ENCODE measurements at regions not wholly inside any gene's neighbourhood (a gene's known extent, or its start where the extent isn't known, plus 50 kb on each side); places are given as distances from the start of the nearest gene placed in this dataset.

DNA sequence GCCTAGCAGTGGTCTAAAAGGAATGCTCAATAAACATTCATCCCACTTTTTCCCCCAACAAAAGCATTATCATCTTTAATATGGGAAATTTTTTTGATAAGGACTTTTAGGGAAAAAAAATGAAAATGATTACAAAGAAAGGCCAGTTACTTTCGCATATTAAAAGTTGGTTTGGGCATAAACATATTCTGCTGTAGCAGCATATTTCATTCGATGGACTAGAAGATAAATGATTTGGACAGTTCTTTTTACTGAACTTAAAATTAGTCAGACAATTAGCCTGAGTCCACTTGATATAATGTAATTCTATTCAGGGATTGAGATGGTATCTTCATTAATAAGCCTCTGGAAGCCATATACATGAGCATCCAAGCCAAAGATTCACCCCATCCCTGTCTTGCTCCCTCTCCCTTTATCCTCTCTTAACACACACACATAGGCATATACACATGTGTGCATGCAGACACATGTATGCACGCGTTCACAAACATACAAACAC, 299.1 kb downstream of the NUAK1 start:
- no peak for DNase-seq

DNA sequence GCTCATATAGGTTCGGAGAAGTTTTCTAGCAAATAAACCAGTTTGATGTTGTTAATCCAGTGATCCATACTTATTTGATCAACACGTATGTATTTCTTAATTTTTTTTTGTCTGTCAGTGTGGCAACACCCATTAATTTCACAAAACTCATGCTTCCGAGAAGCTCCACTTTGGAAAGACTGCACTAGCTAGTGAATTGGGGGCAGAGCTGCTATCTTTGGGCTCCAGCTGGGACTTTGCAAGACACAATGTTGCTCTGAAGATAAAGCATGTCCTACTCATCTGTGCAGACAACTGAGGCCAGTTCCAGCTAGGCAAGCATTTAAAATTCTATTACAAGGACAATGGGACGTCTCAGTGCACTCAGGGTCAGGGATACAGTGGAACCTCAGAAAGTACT, 298.4 kb downstream of the NUAK1 start:
- no peak for DNase-seq

DNA sequence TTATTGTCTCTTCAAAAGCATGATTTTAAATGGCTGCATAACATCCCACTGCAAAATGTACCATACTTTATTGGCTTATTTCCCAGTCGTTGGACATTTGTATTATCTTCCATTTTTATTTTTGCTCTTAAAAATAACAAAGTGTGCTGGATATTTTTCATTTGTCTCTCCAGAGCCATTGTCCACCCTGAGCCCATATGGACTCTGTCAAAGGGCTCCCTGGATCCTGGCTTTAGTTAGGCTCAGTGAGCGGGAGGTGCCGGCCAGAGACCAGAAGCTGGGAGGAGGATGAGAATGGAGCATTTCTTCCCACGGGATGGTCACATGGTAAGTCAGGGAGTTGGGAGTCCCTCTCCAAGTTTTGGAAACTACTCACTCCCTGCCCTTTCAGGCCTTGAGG, 296.9 kb downstream of the NUAK1 start:
- no peak for DNase-seq

DNA sequence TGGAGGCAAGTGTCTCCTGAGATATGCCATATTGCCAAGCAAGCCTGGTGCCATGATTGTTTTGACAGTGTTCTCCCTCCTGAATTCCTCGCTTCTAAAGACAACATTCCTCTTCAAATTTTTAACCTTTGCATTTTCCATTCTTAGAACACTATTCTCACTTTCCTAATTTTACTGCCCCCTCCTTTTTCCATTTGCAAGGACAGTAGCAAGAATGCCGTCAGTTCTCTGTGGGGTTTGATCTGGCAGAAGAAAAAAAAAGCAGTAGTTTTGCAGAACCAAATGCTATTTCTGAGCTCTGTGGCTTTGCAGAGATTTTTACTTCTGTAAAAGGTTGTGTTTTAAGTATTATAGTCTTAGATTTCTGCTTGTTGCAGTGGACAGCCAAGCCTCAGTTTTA, 295.2 kb downstream of the NUAK1 start:
- no peak for DNase-seq

DNA sequence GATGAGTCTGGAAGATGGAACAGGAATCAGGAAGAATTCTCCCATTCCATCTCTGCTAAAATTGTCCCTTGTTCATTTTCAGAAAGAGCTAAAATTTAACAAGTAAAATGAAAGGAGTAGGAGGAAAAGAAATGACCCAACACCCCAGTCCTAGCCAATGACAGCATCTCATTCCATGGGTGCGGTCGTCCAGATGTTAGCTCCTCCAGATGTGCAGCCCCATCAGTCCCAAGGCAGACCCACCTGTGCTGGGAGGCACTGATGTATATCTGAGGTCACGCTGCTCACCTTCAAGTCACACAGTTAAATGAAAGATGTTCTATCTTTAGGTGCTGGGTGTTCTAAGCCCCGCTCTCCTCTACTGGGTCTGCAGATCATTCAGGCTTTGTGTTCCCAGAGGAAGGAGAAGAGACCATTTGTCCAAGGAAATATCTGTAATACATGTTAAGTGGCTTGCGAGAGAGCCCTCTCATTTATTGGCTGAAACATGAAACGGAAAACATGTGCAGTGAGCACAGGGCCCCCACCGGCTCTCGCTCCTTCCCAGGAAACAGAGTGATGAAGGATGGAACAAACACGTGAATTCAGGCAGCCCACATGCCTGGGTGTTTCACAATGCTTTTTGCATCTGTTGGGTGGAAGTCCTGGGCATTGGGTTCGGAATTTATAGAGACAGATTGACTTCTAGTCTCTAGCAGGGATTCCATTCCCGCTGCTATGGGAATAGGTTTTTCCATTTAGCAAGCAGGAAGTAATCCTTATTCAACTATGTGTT, 294.6 kb downstream of the NUAK1 start:
- DNase-seq, result no peak

DNA sequence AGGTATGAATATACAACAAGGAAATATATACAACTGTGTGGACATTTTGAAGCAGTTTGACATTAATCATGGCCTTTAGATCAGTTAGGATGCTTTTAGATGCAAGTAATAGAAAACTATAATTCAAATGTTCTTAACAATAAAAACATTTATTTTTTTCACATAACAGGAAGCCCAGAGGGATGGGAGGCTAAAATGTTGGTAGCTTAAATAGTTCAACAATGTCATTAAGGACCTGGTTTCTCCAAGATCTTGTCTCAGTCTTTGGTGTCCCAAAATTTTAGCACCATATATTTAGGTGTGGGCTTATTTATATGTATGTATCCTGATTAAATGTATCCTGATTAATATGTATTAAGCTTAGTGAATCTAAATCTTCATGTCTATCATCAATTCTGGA, 292.4 kb downstream of the NUAK1 start:
- no peak for DNase-seq

DNA sequence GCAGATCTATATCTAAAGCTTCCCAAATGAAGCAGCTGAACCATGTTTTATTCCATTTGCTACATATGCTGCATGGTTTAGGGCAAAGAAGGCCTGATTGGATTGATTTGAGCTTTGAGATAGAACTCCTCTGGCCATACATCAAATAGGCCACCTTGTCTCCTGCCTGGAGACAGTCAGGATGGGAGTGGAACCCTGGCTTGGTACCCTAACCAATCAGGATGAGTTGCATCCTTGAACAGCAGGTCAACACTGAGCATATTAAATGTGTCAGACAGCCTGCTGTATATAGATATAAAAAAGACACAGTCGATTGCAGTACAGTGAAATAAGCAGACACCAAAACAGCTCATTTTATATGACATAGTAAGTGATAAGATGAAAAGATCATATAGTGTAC, 291.7 kb downstream of the NUAK1 start:
- no peak for DNase-seq

DNA sequence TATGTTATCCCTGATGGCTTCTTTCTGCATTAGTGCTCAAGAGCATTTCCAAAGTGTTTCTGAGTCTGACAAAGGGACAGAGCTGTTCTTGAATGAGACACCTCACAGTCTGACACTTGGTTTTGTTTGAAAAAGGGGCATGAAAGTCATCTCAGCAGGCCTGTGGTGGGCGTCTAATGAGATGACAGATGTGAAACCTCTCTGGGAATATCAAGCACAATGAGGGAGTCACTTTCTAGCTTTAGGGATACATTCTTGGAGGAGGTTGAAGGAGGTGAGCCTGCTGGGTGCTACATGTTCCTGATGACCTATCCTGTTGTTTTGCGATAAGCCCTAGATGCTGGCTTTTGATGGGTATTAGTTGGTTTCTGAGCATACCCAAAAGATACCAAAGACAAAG, 290.5 kb downstream of the NUAK1 start:
- no peak for DNase-seq

DNA sequence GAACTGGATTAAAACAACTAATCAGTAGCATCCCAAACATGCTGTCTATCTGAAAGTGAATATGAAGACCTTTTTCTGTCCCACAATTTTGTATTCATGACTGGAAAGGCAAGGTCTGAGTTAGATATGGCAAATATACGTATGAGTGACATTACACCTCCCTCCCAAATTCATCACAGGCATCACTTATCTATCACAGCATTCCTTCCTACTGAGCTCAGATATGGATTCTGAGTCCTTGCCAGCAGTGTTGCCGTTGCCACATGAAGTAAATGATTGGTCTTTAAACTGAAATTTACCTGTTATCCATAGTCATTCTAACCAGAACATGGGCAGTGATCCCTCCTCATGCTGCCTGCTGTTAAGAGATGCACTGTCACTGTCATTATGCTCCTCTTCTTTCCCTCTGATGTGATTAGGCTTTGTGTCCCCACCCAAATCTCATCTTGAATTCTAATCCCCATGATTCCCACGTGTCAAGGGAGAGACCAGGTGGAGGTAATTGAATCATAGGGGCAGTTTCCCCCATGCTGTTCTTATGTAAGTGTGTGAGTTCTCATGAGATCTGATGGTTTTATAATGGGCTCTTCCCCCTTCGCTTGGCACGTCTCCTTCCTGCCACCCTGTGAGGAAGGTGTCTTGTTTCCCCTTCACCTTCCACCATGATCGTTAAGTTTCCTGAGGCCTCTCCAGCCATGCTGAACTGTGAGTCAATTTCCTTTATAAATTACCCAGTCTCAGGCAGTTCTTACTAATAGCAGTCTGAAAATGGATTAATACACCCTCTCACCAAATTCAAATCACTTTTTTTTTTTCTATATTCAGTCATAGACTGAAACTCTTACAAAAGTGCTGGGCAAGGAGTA, 288.4 kb downstream of the NUAK1 start:
- DNase-seq, result no peak

DNA sequence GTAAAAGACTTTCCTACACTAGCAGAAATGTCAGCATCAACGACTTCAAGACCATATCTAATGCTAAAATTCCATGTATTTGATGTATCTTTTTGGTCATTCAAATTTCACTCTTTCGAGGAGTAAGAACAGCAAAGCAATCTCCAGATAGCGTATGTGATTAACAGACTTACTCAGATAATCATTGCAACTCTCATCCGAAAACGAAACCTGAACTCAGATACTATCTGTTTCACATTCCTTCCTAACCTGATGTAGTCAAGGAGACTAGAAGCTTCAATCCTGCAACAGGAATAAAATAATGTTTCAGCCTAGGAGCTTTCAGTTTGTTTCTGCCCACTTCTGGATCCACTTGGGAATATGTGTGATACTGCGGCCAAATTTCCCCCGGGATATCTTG, 286.3 kb downstream of the NUAK1 start:
- DNase-seq, result no peak

DNA sequence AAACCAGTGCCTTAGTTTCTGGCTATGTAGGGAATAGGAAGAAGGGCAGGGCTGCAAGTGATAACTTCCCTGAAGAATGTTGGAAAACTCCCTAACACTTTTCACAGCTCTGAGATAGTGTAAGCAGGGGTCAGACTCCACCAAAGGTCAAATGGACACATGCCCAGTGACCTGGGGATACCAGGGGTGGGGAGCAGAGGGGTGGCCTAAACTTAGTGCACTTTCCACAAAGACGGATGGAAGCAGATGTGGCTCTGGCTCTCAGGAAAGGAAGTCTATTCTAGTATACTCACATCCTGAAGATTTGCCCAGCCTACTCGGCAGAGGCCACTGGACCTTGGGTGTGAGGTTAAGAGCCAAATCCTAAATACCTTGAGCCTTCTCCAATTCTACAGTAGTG, 285.8 kb downstream of the NUAK1 start:
- DNase-seq, result no peak

DNA sequence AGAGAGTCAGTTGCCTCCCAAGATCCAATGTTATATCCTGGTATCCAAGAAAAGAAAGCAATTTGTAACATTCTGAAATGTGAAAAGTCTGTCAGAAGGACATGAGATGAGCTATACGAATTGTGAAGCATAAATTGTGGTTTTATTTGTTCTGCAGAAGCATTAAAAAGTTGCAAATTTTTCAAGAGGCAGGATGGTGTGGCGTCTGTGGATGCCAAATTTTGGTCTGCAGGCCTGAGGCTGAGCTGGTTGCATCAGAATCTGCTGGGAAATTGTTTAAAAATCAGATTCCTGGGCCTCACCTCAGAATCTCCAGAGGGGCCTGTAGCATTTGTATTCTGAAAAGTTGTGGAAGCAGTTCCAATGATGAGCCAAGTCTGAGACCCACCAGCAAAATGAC, 284.7 kb downstream of the NUAK1 start:
- no peak for DNase-seq

DNA sequence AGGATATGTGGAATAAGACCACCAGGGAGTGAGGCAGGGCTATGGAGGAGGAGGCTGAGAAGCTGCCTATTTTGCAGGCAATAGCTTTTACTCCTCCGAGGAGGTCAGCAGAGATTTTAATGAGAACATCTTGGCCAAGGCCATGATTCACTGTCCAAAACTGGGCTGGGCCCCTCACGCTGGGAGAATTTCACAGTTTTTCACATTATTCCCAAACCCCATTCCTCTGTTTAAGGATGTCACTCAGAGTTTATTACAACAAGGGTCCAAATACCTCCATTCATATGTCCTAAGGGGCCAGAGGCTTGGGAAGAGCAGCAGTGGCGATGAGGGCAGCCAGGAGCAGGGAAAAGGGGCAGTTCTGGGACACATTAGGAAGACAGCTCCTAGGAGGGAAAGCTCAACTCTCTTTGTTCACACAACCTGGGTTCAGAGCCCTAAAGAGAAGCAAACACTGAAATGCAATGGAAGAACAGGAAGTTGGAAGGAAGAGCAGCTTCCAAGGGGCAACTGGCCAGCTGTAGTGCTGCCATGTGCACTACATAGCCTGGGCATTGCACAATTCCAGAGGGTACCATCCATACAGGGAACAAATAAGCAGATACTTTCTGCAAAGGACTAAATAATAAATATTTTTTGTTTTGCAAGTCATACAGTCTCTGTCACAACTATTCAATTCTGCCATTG, 283.2 kb downstream of the NUAK1 start:
- no peak for DNase-seq

DNA sequence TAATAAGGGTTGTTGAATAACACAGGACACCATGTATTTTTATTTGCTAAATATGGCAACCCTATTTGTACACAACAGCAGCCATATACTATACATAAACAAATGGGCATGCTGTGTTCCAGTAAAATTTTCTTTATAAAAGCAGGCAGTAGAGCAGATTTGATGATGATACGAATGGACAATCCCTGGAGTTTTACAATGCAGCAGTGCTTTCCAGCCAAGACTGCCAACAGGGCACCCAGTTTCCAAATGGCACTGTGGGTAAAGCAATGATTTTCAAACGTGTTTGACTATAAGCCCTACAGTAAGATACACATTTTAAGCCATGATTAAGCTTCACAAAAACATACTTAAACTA, 282.7 kb downstream of the NUAK1 start:
- no peak for DNase-seq

DNA sequence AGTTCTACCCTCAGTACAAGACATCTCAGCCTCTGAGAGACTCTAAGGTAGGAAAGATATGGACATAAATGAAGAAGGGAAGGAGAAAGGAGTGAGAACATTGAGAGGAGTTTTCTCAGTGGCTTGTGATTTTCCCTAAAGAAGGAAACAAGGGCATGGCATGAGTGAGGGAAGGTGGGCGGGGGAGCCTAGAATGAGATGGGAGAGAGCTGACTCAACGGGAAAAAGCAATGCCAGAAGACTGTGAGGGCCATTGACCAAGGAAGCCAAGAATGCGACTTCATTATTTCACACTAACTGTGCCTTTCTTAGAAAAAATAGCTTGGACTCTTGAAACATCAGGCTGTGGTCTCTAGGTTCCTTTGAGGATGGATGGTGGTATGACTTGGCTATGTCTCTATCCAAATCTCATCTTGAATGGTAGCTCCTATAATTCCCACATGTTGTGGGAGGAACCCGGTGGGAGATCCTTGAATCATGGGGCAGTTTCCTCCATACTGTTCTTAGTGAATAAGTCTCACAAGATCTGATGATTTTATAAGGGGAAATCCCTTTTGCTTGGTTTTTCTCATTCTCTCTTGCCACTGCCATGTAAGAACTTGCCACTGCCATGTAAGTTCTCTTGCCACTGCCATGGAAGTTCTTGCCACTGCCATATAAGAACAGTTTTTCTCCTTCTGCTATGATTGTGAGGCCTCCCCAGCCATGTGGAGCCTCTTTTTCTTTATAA, 279.6 kb downstream of the NUAK1 start:
- no peak for DNase-seq

DNA sequence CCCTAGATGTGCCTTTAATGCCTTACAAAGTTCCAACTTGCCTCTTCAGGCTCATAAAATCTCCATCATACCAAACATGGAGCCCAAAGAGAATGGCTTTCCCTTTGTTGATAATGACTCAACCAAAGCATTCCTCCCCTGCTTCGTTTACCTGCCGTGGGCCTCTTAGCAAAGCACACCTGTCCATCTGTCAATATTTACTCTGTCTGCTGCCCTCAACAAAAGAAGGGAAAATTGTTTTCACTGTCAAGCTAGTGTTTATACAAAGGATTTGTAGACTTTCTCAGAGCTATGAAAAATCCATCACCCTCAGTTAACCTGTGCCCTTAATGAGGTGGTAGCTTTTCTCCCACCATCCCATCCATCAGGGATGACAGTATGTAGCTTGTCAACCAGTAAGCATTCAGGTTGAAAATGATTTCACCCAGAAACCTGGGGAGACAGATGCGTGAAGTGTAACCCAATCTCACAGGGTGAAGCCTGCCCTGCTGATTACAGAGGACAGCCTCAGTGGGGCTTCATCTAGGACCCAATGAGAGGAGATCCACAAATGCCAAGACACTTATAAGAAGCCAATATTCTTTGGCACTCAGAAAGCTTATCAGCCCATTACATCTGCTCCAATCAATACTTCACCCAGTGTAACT, 278.1 kb downstream of the NUAK1 start:
- no peak for DNase-seq

DNA sequence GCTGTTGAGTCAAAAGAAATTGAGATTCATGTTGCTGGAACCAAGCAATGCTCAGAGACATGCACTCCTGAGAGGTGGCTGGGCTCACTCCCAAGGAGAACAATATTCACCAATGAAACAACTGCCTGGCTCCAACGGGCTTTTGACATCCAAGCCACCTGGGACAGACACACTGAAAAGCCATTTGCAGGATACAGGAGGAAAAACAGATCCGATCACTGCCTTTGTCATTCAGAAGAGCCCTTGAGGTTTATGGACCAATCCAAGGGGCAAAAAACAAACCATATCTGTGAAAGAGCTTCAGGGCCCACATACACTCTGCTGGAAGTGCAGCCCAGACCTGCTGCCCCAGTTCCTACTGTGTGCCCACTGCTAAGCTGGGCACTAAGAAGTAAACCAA, 277.5 kb downstream of the NUAK1 start:
- DNase-seq, result no peak

DNA sequence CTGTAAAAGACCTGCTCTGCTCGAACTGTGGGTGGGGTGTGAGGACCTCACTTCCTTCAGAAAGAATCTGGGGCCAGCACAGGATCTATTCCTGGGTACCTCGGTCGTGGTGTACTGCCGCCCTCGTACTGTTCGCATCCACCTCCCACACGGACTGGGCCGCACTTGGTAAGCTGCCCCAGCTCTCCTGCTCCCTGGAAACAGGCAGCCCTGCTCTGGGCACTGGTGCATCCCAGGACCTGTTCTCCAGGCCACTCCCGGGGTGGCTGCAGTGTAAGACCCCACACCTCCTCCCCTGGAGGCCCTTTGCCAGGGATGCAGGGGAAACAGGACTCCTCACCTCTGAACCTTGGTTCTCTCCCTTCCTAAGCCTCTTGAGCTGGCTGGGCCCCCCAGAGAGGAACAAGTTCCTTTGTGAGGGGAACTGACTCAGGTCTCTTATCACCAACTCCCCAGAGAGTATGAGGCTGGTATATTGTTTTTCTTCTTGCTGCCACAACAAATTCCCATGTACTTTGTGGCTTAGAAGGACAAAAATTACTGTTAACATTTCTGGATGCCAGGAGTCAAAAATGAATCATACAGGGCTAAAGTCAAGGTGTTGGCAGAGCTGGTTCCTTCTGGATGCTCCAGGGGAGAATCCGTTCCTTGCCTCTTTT, 276.5 kb downstream of the NUAK1 start:
- no peak for DNase-seq

DNA sequence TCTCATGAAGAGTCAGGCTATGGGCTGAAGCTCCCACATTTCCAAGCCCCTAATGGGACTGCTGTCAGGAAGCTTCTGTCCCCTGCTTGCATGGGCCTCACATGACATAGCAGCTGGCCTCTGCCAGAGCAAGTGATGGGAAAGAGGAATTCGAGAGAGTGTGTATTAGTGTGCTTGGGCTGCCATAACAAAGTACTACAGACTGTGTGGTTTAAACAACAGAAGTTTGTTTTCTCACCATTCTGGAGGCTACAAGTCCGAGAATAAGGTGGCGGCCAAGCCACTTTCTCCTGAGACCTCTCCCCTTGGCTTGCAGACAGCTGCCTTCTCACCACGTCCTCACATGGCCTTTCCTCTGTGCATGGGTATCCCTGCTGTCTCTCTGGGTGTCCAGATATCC, 274.4 kb downstream of the NUAK1 start:
- no peak for DNase-seq

DNA sequence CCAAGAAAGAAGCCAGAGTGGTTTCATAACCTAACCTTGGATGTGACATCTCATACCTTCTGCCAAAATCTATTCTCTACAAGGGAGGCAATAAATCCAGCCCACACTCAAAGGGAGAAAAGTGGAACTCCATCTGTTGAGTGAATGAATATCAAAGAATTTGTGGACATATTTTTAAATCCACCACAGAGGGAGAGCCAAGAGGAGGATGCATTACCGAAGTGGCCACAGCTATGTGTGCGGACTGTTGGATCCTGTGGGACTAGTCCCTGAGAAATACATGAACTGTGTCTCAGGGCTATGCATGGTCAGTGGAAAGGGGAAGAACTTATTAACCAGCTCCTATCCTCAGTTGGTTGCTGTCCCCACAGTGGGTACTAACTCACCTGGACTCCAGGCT, 273.9 kb downstream of the NUAK1 start:
- DNase-seq, result no peak

All from nucleus accumbens (tissue), 56 donors.